GM20000 (cell line): ENCODE measurements at regions not wholly inside any gene's neighbourhood (a gene's known extent, or its start where the extent isn't known, plus 50 kb on each side); places are given as distances from the start of the nearest gene placed in this dataset.

Experiments
- DNase-seq: peaks from one replicate; pipeline ENCODE4 v3.0.0; 2012; ENCODE audit warnings: low spot score
- CTCF ChIP-seq: IDR thresholded peaks from 2 replicates; pipeline ENCODE4 v1.5.1; 2012; ENCODE audit warnings: mild to moderate bottlenecking, control low read depth; ENCODE audit errors: extremely low read depth, missing control alignments

DNA sequence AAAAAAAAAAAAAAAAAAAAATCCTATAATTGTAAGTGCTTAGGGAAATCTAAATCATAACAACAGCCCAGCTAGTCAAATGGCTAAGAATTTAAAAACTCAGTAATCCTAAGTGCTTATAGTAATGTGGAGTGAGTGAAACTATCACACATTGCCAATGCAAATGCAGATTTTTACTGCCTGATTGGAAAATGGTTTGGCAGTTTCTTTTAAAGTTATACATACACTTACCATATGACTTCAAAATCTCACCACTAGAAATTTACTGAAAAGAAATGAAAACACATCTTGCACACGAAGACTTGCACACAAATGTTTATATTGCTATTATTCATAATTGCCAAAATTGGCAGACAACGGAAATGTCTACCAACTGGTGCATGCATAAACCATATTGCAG is 51.3 kb upstream of the STXBP6 start:
- no peak for DNase-seq
- no peak for TF ChIP-seq CTCF
